Left lung (tissue), 4 donors: ENCODE measurements at regions not wholly inside any gene's neighbourhood (a gene's known extent, or its start where the extent isn't known, plus 50 kb on each side); places are given as distances from the start of the nearest gene placed in this dataset.
A peak's percentile ranks its signal among the peaks of the same experiment; 100 is the strongest.

Experiments used
- ATAC-seq: fragments of 200-7000 bp; cut with Tn5 transposase; one replicate; pipeline ENCODE4 v1.9.1; 2020; ENCODE audit warnings: moderate library complexity
- DNase-seq, 4 donors: peaks; one replicate each; pipeline ENCODE4 v3.0.0-alpha.2; 2013 to 2020
- H3K27ac ChIP-seq, 2 donors: fragments of 200-600 bp; sonication (generic) in 1 of 2; one replicate each; pipeline versions ENCODE4 v1.5.0 to v1.8.0; 2020 to 2021
- H3K27me3 ChIP-seq, 2 donors: fragments of 200-600 bp; sonication (generic) in 1 of 2; one replicate each; pipeline versions ENCODE4 v1.5.0 to v1.8.0; 2020 to 2021
- H3K36me3 ChIP-seq, 2 donors: fragments of 200-600 bp; sonication (generic) in 1 of 2; one replicate each; pipeline versions ENCODE4 v1.5.0 to v1.8.0; 2020 to 2021
- H3K4me1 ChIP-seq, 2 donors: fragments of 200-600 bp; one replicate each; pipeline ENCODE4 v1.8.0; 2021
- H3K4me3 ChIP-seq, 2 donors: fragments of 200-600 bp; sonication (generic) in 1 of 2; one replicate each; pipeline versions ENCODE4 v1.5.0 to v1.8.0; 2020 to 2021; ENCODE audit warnings: mild to moderate bottlenecking in 1 of 2
- H3K9me3 ChIP-seq, 2 donors: fragments of 200-600 bp; sonication (generic) in 1 of 2; one replicate each; pipeline versions ENCODE4 v1.5.0 to v1.8.0; 2020 to 2021
- intact Hi-C, 2 donors: fragments of 100-400 bp; cut with DNase I; formaldehyde crosslinking; loops; one replicate each; pipeline versions ENCODE4 v1.11.2 to v1.14.2; 2022
- TF ChIP-seq, protein P1 (sequence below), 2 donors: fragments of 200-600 bp; sonication (generic) in 1 of 2; IDR thresholded peaks; one replicate each; pipeline versions ENCODE4 v1.5.0 to v1.8.0; 2021; ENCODE audit warnings: antibody characterized with exemption in 2 of 2
- donor health status: DM: no; HTN: yes; CAD: no.
- donor health status: DM: no; HTN: no; CAD: no.

DNA sequence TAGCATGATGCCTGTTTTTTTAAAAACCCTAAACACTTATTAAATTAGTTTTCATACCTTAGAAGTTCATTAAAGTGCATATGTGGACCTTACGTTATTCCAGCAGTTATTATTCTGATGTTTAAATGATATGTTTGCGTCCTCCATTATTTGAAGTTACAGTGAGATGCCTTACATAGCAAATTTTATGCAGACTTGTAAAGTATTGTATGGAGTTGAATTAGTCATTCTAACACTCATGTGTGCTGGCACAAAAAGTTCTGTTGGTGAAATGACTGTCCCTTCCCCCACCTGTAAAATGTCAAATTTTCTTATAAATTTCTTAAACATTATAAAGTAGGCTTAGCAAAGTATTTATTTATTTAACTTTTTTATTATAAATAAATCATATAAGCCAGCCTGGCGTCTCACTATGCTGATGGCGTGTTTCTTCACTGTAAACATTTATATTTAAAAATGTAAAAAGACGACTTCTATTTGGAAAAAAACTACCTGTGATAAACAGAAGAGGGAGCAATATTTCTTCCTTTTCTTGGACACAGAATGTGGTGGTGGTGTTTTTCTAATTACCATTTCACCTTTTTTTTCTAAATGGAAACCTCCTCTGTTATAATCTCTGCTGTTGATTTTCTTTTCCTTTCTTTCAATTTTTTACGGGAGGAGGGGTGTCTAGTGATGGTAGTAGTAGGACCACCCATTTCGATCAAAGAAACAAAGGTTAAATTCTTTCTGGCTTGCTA lies 155.4 kb downstream of the RFPL4B start:
- peak in 1 of 4 donors; percentile 26 for DNase-seq
- Histone ChIP-seq H3K36me3 (no peaks in the 10 kb centered on the region), H3K27me3 (no peaks in the 10 kb centered on the region), H3K4me3 (no peak overlapping the region), H3K4me1 (no peaks in the 10 kb centered on the region), H3K9me3 (no peaks in the 10 kb centered on the region), H3K27ac (no peak overlapping the region)
- TF ChIP-seq, protein P1, sequence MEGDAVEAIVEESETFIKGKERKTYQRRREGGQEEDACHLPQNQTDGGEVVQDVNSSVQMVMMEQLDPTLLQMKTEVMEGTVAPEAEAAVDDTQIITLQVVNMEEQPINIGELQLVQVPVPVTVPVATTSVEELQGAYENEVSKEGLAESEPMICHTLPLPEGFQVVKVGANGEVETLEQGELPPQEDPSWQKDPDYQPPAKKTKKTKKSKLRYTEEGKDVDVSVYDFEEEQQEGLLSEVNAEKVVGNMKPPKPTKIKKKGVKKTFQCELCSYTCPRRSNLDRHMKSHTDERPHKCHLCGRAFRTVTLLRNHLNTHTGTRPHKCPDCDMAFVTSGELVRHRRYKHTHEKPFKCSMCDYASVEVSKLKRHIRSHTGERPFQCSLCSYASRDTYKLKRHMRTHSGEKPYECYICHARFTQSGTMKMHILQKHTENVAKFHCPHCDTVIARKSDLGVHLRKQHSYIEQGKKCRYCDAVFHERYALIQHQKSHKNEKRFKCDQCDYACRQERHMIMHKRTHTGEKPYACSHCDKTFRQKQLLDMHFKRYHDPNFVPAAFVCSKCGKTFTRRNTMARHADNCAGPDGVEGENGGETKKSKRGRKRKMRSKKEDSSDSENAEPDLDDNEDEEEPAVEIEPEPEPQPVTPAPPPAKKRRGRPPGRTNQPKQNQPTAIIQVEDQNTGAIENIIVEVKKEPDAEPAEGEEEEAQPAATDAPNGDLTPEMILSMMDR (IDR thresholded peaks at IDR 0.05): no peak
- intact Hi-C loops: no loop called here
- no peak for ATAC-seq

DNA sequence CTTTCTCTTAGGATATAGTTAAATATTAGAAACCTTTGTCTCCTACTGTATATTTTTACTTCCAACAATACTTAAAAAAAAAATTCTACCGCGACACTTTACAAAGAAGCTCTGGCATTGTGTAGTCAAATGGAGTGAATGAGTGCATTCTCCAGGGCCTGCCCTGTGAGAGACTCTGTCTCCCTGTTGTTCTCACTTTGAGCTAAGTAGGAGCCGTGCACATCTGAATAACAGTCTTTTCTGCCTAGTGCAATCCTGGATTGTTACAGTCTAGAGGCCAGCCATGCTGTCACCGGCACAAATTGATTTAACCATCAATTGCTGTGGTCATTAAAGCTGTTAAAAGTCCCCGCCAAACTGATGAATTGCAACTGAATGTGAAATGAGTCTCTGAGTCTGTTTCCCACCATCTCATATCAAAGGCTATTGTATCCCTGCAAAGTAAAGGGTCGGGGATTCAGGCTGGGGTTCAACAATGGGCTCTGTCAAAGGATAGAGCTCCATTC lies 156.0 kb downstream of the RFPL4B start:
- Histone ChIP-seq H3K4me1 (no peaks in the 10 kb centered on the region), H3K4me3 (no peak overlapping the region), H3K27ac (no peak overlapping the region), H3K27me3 (no peaks in the 10 kb centered on the region), H3K9me3 (no peaks in the 10 kb centered on the region), H3K36me3 (no peaks in the 10 kb centered on the region)
- DNase-seq (no peak), ATAC-seq (no peak)
- intact Hi-C loops: no loop called here
- TF ChIP-seq, protein P1 (IDR thresholded peaks at IDR 0.05): no peak

DNA sequence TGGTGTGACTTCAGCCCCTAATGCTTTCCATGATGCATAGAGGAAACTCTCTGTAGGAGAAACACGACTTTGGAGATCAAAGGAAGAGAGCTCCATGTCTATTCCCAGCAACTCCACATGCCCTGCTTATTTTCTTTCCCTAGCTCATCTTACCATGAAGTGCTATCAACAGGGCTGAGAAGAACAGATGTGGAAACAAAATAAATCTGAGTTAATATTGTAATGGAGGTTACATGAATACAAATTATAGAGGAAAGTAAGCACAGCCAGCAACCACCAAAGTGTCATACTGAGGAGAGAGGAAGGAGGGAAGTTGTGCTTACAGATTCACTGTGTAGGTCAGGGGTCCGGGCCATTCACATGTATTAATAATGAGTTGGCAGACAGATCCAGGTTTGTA lies 157.5 kb downstream of the RFPL4B start:
- Histone ChIP-seq H3K27ac (no peak overlapping the region), H3K27me3 (no peaks in the 10 kb centered on the region), H3K9me3 (no peaks in the 10 kb centered on the region), H3K4me3 (no peak overlapping the region), H3K4me1 (no peaks in the 10 kb centered on the region), H3K36me3 (no peaks in the 10 kb centered on the region)
- intact Hi-C loops: no loop called here
- TF ChIP-seq, protein P1 (IDR thresholded peaks at IDR 0.05): no peak
- DNase-seq (no peak), ATAC-seq (no peak)

DNA sequence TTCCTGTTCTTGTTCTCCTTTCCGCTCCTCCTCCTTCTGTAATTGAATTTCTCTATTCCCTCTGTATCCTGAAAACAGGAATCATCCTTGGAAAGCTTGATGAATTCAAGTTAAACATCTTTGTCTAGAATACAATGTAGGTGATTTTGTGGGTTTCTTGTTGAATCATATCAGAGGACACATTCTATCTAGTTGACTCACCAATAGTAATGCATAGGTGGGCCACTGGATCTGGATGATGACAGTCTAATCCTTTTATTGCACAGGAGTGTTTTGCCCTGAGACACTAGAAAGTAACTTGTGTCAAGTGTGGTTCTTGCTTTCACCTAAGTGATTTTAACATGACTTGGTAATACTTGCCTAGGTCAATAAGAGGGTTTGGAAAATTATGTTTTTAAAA lies 164.3 kb downstream of the RFPL4B start:
- Histone ChIP-seq H3K4me1 (no peaks in the 10 kb centered on the region), H3K36me3 (no peaks in the 10 kb centered on the region), H3K27me3 (no peaks in the 10 kb centered on the region), H3K27ac (no peak overlapping the region), H3K4me3 (no peak overlapping the region), H3K9me3 (no peaks in the 10 kb centered on the region)
- intact Hi-C loops: no loop called here
- TF ChIP-seq, protein P1 (IDR thresholded peaks at IDR 0.05): no peak
- ATAC-seq: no peak
- DNase-seq: no peak

DNA sequence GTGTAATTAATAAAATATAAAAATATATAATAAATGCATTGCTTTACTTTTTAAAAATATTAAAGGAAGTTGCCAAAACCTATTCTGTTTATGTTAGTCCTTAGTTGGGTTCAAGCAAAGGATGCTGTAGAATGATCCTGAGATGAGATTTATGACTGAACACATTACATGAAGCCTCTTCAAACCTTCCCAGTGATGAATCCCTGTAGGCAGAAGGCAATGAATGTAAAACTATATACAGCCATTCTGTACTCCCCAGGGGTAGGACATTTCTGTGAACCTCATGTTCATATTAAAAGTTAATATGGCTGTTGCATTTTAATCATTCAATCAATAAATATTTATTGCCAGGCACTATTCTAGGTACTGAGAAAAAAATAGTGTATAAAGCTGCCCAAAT lies 166.0 kb downstream of the RFPL4B start:
- Histone ChIP-seq H3K9me3 (no peaks in the 10 kb centered on the region), H3K4me3 (no peak overlapping the region), H3K4me1 (no peaks in the 10 kb centered on the region), H3K36me3 (no peaks in the 10 kb centered on the region), H3K27ac (no peak overlapping the region), H3K27me3 (no peaks in the 10 kb centered on the region)
- DNase-seq (no peak), ATAC-seq (no peak)
- intact Hi-C loops: no loop called here
- TF ChIP-seq, protein P1 (IDR thresholded peaks at IDR 0.05): no peak
